Head of caudate nucleus (tissue), 42 donors: ENCODE measurements at regions not wholly inside any gene's neighbourhood (a gene's known extent, or its start where the extent isn't known, plus 50 kb on each side); places are given as distances from the start of the nearest gene placed in this dataset.

Source experiments
- DNase-seq, 42 donors: peaks; one replicate each; pipeline versions ENCODE4 v3.0.0 to v3.0.0-alpha.2; 2020 to 2021; ENCODE audit warnings: mixed read lengths in 7 of 42
- intact Hi-C: fragments of 100-400 bp; cut with DNase I; formaldehyde crosslinking; loops from one replicate; pipeline ENCODE4 v1.15.0; 2022

DNA sequence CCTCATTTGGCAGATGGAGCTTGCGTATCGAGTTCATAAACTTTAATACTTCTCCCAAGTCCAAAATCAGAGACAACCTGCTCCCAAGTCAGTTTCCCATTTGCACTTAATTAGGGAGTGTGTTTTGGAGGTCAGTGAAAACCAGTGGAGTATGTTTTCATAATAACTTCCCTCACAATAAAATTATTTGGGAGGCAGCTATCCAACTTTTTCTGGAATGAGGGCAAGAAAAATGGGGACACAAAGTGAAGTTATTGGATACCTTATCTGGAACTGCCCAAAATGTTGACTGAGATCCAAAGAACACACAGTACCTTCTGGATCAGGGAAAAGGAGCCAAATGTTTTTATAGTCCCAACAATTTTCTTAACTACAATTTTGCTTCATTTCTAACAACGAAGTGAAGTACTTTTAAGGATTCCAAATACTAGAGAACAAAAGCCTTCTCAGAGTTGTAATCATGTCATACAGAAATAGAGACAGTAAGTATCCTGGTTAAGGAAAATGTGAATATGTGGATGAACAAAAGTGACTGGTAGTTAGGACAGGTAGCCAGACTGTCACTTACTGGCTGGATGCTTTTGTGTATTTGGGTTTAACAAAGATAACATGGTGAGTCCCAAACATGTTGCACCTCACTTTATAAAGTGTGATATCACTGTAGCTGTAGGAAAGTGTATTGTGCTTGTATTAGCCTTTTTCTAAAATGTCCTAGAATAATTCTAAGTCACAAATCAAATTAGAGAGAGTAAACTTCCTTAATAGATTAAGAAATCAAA lies 325.0 kb downstream of the HLX start:
- DNase-seq = no peak
- intact Hi-C loops = loop anchor here (5.0 kb wide), 1 partner anchor 332 kb away; no protein-coding TSS in a partner anchor

GRCh38 chr1:221206076-221206475 lies 326.8 kb downstream of the HLX start:
- intact Hi-C loops = no loop called here
- no peak for DNase-seq

DNA sequence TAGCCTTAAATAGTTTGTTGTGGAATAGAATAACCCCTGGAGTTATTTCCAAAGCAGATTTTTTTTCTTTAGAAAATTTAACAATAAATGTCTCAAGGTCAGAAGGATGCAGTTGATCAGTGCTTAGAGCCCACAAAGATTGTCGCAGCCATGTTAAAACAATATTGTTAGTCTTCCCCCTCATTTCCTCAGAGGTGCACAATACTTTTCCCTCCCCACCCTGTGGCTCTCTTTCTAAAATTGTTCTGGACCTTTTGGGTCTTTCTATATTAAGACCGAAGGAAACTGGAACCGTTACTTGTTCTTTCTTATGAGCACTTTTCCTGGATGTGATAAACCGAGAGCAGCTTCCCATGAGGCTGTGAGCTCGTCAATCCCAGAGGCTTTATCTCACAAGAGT lies 333.7 kb downstream of the HLX start:
- intact Hi-C loops = no loop called here
- no peak for DNase-seq

DNA sequence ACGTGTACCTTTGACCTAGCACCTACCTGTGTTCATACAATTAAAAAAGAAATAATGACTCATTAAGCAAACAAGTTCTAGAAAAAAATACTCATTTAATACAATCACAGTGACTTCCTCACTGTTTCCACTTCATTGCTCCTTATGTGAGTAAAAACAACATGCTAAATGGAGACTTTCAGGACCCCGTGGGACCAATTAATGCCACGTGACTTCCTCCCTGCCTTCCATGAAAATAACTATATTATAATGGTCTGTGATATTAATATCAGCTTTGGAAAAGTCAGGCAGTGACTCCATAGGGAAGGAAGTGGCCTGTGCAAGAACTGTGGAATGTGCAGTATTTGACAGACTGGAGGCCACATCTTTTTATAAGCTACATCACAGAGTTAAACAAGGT lies 337.8 kb downstream of the HLX start:
- DNase-seq = no peak
- intact Hi-C loops = no loop called here

DNA sequence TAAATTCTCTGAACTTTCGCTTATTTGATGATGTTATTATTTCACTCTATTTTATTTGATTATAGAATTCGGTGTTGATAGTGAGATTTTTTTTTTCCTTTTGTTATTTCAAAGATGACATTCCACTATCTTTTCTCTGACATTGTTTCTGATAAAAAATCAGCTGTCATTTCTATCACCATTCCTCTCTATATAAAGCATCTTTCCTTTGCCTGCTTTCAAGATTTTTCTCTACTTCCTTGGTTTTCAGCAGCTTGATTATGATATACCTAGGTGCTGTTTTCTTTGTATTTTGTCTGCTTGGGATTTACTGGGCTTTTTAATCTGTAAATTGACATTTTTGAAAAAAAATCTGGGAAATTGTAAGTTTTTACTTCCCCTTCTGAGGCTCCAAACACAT lies 344.0 kb downstream of the HLX start:
- DNase-seq = no peak
- intact Hi-C loops = no loop called here

GRCh38 chr1:221227460-221227859 lies 348.2 kb downstream of the HLX start:
- intact Hi-C loops = no loop called here

DNA sequence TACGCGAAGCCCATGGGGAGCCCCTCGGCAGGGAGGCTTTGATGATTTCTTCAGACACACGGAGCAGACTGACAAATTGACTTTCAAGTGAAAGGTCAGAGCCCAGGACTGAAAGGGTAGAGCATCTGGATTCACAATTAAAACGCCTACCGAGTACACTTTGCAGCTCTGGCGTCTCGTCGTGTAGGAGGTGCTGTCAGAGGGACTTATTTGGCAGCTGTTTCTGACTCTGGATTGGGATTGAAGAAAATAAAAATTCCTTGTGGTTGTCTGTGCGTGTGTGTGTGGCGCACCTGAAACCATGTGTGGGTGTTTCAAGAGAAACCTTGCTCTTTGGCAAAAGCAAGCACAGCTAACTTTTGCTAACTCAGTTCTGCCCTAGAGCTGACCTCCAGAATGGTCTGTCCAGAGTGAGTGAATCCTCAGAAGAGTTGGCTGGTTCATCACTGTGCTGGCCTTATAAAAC lies 348.7 kb downstream of the HLX start:
- DNase-seq = peak in 7 of 42 donors; percentile 3 to 41 (median 24)
- intact Hi-C loops = no loop called here

More at GRCh38 chr1:221227460-221227859, 348.2 kb downstream of the HLX start:
- DNase-seq = no peak

GRCh38 chr1:221228594-221228993 lies 349.4 kb downstream of the HLX start:
- no peak for DNase-seq
- intact Hi-C loops = no loop called here

- no peak for DNase-seq
- intact Hi-C loops = no loop called here
These were observed 351.4 kb downstream of the HLX start for GRCh38 chr1:221230605-221231004.

GRCh38 chr1:221234791-221235190 lies 355.5 kb downstream of the HLX start:
- DNase-seq = peak in 1 of 42 donors; percentile 25
- intact Hi-C loops = no loop called here

DNA sequence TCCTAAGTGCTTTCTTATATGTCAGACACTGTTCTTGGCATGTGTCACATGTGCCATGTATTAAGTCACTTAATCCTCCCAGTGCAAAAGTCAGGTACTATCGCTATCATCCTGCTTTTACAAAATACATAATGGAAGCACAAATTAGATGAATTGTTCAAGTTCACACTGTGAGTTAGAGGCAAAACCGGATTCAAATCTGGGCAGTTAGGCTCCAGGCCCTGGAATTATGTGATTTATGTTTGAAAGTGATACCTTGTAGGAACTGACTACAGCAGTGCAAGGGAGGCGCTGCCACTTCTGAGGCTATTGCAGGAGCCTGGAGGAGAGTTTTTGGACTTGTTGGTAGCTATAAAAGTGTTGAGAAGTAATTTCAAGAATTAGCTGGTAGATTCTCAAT lies 358.3 kb downstream of the HLX start:
- intact Hi-C loops = no loop called here
- DNase-seq = no peak

DNA sequence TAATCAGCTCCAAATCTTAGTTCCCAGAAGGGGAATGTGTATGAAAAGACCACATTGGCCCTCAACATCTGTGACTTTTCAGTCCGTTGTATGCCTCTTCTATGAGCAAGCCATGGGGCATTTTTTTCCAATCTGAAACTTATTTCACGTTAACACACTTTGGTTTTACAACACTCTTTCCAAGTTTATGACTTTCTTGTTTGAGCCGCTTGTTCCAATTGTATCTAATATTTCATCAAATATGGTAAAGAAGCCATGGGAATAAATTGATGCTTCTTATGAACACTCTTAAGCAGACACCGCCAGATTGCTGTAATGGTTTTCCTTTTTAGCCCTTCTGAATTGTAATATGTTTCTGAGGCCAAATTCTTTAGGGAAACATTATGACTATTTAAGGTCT lies 359.9 kb downstream of the HLX start:
- intact Hi-C loops = no loop called here
- DNase-seq = no peak

DNA sequence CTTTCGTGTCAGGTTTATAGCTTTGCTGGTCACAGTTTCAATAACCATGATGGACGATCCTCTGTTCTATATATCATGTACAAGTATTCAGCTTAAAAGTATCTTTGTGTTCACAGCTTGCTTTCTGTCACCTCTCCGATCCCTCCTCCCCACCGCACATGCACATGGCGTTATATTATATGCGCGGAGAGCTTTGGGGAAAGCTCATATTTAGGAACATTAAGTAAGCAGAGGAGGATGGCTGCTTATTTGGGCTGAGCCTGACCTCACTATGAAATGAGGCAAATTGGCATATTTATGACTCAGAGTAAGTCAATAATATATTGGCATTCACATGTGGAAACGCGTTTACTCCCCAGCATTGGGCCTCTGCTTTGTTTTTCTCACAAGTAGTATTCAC lies 360.5 kb downstream of the HLX start:
- intact Hi-C loops = no loop called here
- no peak for DNase-seq

DNA sequence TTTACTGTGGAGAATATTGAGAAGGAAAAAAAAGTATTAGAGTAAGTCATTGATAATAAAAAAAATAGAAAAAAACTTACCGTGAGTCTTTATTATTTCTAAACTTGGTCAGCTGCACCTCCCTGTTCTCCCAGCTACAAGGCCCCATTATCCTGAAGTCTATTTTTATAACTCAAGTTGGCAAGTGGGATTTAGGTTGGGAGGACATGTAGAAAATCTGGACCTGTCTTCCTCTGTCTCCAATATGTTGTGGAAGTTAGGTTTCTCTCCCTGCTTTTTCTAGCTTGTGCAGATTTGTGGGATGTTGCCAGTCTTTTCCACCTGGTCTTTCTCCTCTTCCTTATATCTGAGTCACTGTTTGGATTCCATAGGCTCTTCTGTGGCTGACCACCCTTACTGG lies 361.4 kb downstream of the HLX start:
- intact Hi-C loops = no loop called here
- no peak for DNase-seq

- intact Hi-C loops = no loop called here
- DNase-seq = no peak
These were observed 361.9 kb downstream of the HLX start for GRCh38 chr1:221241157-221241556.

GRCh38 chr1:221241592-221241991 lies 362.3 kb downstream of the HLX start:
- intact Hi-C loops = no loop called here

DNA sequence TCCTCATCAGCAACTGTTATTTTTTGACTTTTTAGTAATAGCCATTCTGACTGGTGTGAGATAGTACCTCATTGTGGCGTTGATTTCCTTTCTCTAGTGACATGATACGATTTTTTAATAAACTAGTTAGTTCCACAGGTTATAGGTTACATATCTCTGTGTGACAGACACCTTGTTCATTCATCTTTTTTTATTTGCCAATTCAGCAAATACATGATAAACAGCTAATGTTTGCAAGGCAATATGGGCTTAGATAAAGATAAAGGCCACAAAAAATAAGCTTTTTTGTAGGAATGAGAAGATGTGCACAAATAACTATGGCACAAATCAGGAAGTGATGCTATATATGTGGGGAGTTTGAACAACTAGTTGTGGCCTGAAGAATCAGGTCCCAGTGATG lies 366.8 kb downstream of the HLX start:
- no peak for DNase-seq
- intact Hi-C loops = no loop called here

More at GRCh38 chr1:221241592-221241991, 362.3 kb downstream of the HLX start:
- DNase-seq = no peak

GRCh38 chr1:221246628-221247415 lies 367.6 kb downstream of the HLX start:
- no peak for DNase-seq
- intact Hi-C loops = no loop called here

DNA sequence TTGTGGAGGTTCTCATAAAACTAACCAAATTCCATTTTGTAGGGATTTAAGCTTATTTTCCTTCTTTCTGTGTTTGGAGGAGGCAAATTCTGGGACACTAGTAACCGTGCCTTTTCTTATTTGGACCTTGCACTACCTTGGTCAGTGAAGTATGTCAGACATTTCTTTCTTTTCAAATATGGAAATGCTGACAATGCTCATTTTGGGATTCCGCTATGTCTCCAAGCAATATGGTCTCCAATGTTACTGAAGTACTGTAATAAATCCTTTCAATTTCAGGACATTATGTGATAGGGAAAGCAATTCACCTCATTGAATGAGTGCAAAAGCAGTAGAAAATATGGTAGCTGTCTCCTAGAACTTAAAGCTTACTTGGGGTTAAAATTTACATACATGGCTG lies 372.3 kb downstream of the HLX start:
- intact Hi-C loops = no loop called here
- DNase-seq = no peak

GRCh38 chr1:221254813-221255212 lies 375.6 kb downstream of the HLX start:
- DNase-seq = no peak

GRCh38 chr1:221256773-221257172 lies 377.5 kb downstream of the HLX start:
- DNase-seq = no peak

More at GRCh38 chr1:221254813-221255212, 375.6 kb downstream of the HLX start:
- intact Hi-C loops = no loop called here

More at GRCh38 chr1:221256773-221257172, 377.5 kb downstream of the HLX start:
- intact Hi-C loops = no loop called here
